ENCODE measurements at regions not wholly inside any gene's neighbourhood (a gene's known extent, or its start where the extent isn't known, plus 50 kb on each side); places are given as distances from the start of the nearest gene placed in this dataset.

DNA sequence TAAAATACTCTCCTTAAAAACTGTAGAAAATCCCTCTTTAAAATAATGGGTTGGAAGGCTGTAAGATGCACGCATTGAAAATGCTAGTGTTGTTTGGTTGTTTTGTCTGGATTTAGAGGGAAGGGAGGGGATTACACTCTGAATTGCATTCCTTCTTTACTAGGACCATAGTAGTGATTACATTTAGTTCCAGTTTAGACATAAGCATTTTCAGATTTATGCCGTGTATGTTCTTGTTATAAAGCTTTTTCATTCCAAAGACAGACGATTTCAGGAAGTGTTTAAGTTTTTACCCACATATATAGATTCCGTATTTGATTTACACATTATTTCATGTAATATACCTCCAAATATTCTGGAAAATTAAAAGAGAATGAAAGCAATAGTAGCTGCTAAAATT, 538.4 kb downstream of the PTPRC start:
- no peak overlapping the region for H3K27ac ChIP-seq
- intact Hi-C loops (cut with DNase I; ENCODE audit: low total_unique reads), result no loop called here
- H3K4me1 ChIP-seq, result peaks cover 4 to 6% of the 10 kb centered on the region in 2 donors
- ATAC-seq (no peak), DNase-seq (no peak)
- no peak overlapping the region for H3K4me3 ChIP-seq
- no peaks in the 10 kb centered on the region for H3K27me3 ChIP-seq
- H3K9me3 ChIP-seq, result no peaks in the 10 kb centered on the region
- in situ Hi-C loops (cut with MboI; ENCODE audit: low sequenced_read_pairs in 4 of 4), result no loop called here
- no peaks in the 10 kb centered on the region for H3K36me3 ChIP-seq
- no peak for TF ChIP-seq POLR2A (IDR thresholded peaks at IDR 0.05)
- TF ChIP-seq, protein P1, sequence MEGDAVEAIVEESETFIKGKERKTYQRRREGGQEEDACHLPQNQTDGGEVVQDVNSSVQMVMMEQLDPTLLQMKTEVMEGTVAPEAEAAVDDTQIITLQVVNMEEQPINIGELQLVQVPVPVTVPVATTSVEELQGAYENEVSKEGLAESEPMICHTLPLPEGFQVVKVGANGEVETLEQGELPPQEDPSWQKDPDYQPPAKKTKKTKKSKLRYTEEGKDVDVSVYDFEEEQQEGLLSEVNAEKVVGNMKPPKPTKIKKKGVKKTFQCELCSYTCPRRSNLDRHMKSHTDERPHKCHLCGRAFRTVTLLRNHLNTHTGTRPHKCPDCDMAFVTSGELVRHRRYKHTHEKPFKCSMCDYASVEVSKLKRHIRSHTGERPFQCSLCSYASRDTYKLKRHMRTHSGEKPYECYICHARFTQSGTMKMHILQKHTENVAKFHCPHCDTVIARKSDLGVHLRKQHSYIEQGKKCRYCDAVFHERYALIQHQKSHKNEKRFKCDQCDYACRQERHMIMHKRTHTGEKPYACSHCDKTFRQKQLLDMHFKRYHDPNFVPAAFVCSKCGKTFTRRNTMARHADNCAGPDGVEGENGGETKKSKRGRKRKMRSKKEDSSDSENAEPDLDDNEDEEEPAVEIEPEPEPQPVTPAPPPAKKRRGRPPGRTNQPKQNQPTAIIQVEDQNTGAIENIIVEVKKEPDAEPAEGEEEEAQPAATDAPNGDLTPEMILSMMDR (IDR thresholded peaks at IDR 0.05 in 4 of 5, conservative IDR thresholded peaks at IDR 0.05 in 1 of 5), result no peak

DNA sequence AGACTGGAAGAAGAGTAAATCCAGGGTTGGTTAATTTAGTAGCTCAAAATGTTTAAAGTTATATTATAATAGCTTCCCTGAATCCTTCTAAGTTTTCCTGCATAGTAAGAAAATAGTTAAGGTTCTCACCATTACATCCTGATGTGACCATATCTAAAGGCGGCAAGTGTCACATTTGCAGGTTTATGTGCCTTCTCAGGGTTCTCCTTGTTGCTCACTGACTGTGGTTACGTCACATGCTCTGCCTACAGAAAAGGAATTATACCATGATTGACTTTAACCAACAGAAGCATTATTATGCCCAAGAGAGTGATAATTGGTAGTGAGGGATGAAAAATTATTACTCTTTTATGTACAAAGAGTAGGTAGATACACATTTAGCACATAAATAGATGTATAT, 539.8 kb downstream of the PTPRC start:
- DNase-seq (no peak), ATAC-seq (no peak)
- H3K4me1 ChIP-seq, result peaks cover 4 to 6% of the 10 kb centered on the region in 2 donors
- in situ Hi-C loops (cut with MboI; ENCODE audit: low sequenced_read_pairs in 4 of 4), result no loop called here
- no peaks in the 10 kb centered on the region for H3K9me3 ChIP-seq
- H3K4me3 ChIP-seq, result no peak overlapping the region
- TF ChIP-seq, protein P1 (IDR thresholded peaks at IDR 0.05 in 4 of 5, conservative IDR thresholded peaks at IDR 0.05 in 1 of 5), result no peak
- TF ChIP-seq POLR2A (IDR thresholded peaks at IDR 0.05), result no peak
- no peaks in the 10 kb centered on the region for H3K36me3 ChIP-seq
- H3K27ac ChIP-seq, result no peak overlapping the region
- H3K27me3 ChIP-seq, result no peaks in the 10 kb centered on the region
- intact Hi-C loops (cut with DNase I; ENCODE audit: low total_unique reads), result no loop called here

DNA sequence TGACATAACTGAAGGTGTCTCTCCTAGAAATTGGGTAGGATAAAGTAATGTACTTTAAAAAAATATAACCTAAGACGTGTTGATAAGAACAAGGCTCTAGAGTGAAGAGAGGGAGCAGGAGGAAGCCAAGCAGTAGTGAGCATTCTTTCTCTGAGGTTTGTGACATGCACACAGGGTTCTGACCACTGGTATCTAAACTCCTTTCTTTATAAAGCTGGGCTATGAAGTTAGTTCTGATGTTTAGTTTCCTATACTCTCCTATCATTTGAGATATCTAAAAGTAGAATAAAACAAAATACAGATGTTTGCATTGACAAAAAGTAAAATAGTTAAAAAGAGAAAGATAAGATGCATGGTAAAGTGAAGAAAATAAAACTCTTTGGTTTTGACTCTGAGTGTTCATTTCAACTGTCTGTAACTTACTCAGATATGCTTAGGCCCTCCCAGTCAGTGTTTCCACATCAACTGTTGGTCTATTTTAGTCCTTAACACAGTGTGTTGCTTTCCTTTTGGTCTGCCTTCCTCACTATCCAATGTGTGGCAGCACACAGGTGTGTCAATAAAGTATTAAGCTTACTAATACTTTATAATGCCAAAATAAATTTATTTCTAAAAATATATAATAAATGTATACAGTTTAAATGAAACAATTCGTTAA, 543.5 kb downstream of the PTPRC start:
- Histone ChIP-seq H3K4me1 (peaks cover 4 to 6% of the 10 kb centered on the region in 2 donors), H3K27me3 (no peaks in the 10 kb centered on the region), H3K4me3 (no peak overlapping the region), H3K9me3 (no peaks in the 10 kb centered on the region), H3K27ac (no peak overlapping the region), H3K36me3 (no peaks in the 10 kb centered on the region)
- intact Hi-C loops (cut with DNase I; ENCODE audit: low total_unique reads) (no loop called here), in situ Hi-C loops (cut with MboI; ENCODE audit: low sequenced_read_pairs in 4 of 4) (no loop called here)
- ATAC-seq (no peak), DNase-seq (no peak)
- TF ChIP-seq POLR2A (IDR thresholded peaks at IDR 0.05), result no peak
- TF ChIP-seq, protein P1 (IDR thresholded peaks at IDR 0.05 in 4 of 5, conservative IDR thresholded peaks at IDR 0.05 in 1 of 5), result no peak

DNA sequence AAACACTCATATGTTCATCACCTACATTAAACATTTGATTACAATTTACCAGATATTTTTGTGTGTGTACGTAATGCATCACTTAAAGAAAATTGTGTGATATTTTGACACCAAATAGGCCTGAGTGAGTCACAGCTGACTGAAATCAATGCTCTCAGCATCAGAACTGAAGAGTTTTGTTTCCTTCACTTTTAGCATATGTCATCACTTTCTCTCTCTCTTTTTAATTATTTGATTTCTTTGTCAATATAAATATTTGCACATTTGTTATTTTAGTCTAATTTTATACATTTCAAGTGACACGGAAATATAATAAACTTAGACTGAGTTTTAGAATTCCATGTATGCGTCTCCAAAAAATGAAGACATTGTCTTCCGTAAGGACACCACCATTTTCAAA, 545.3 kb downstream of the PTPRC start:
- no peak for DNase-seq
- peaks cover 4 to 6% of the 10 kb centered on the region in 2 donors for H3K4me1 ChIP-seq
- H3K4me3 ChIP-seq, result no peak overlapping the region
- intact Hi-C loops (cut with DNase I; ENCODE audit: low total_unique reads), result no loop called here
- no peaks in the 10 kb centered on the region for H3K27me3 ChIP-seq
- no peak overlapping the region for H3K27ac ChIP-seq
- ATAC-seq, result no peak
- no peak for TF ChIP-seq POLR2A (IDR thresholded peaks at IDR 0.05)
- no peaks in the 10 kb centered on the region for H3K9me3 ChIP-seq
- no peaks in the 10 kb centered on the region for H3K36me3 ChIP-seq
- in situ Hi-C loops (cut with MboI; ENCODE audit: low sequenced_read_pairs in 4 of 4), result no loop called here

DNA sequence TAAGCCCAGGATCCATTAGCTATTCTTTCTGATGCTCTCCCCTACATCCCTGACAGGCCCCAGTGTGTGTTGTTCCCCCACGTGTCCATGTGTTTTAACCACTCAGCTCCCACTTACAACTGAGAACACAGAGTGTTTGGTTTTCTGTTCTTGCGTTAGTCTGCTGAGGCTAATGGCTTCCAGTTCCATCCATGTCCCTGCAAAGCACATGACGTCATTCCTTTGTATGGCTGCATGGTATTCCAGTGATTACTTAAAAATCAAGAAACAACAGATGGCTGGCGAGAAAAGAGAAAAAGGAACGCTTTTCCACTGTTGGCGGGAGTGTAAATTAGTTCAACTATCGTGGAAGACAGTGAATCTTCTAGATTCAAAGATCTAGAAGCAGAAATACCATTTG, 556.0 kb downstream of the PTPRC start:
- intact Hi-C loops (cut with DNase I; ENCODE audit: low total_unique reads), result no loop called here
- in situ Hi-C loops (cut with MboI; ENCODE audit: low sequenced_read_pairs in 4 of 4), result no loop called here
- H3K27me3 ChIP-seq, result no peaks in the 10 kb centered on the region
- H3K36me3 ChIP-seq, result no peaks in the 10 kb centered on the region
- no peak for TF ChIP-seq POLR2A (IDR thresholded peaks at IDR 0.05)
- TF ChIP-seq, protein P1 (IDR thresholded peaks at IDR 0.05 in 4 of 5, conservative IDR thresholded peaks at IDR 0.05 in 1 of 5), result no peak
- no peak for ATAC-seq
- no peaks in the 10 kb centered on the region for H3K4me1 ChIP-seq
- DNase-seq, result no peak
- H3K27ac ChIP-seq, result no peak overlapping the region
- no peak overlapping the region for H3K4me3 ChIP-seq
- H3K9me3 ChIP-seq, result no peaks in the 10 kb centered on the region

Measured in gastrocnemius medialis (tissue), 4 donors.